GM19455 (cell line): ENCODE measurements at regions not wholly inside any gene's neighbourhood (a gene's known extent, or its start where the extent isn't known, plus 50 kb on each side); places are given as distances from the start of the nearest gene placed in this dataset.
"Not testable (repeated sequence)": the region's sequence is repeated elsewhere in the genome, so short reads cannot be mapped to it uniquely, and the experiment has no call there.

Experiments
- ATAC-seq: cut with Tn5 transposase; IDR thresholded peaks from one replicate; pipeline ENCODE4 v1.9.1; 2021; ENCODE audit not compliant: unreplicated experiment

GRCh38 chr1:143842058-143842457 is 129.7 kb downstream of the FAM72C start:
- ATAC-seq: not testable (repeated sequence)

GRCh38 chr1:143839182-143839581 is 132.6 kb downstream of the FAM72C start:
- ATAC-seq: not testable (repeated sequence)

- not testable (repeated sequence) for ATAC-seq
Observed at GRCh38 chr1:143838598-143838929, 133.2 kb downstream of the FAM72C start.

- not testable (repeated sequence) for ATAC-seq
Observed at GRCh38 chr1:143837924-143838597, 133.7 kb downstream of the FAM72C start.

GRCh38 chr1:143833376-143833775 is 138.4 kb downstream of the FAM72C start:
- ATAC-seq: not testable (repeated sequence)

GRCh38 chr1:143832379-143832716 is 139.4 kb downstream of the FAM72C start:
- not testable (repeated sequence) for ATAC-seq

GRCh38 chr1:143831479-143832378 is 140.1 kb downstream of the FAM72C start:
- not testable (repeated sequence) for ATAC-seq

GRCh38 chr1:143826162-143826561 is 145.6 kb downstream of the FAM72C start:
- not testable (repeated sequence) for ATAC-seq

GRCh38 chr1:143824266-143824665 is 147.5 kb downstream of the FAM72C start:
- not testable (repeated sequence) for ATAC-seq

GRCh38 chr1:143820058-143820457 is 151.7 kb downstream of the FAM72C start:
- ATAC-seq: not testable (repeated sequence)

- not testable (repeated sequence) for ATAC-seq
Observed at GRCh38 chr1:143816369-143816768, 155.4 kb downstream of the FAM72C start.

- ATAC-seq: not testable (repeated sequence)
Observed at GRCh38 chr1:143805374-143805773, 166.4 kb downstream of the FAM72C start.

- not testable (repeated sequence) for ATAC-seq
Observed at GRCh38 chr1:143804707-143805356, 167.0 kb downstream of the FAM72C start.

GRCh38 chr1:143803927-143804411 is 167.8 kb downstream of the FAM72C start:
- not testable (repeated sequence) for ATAC-seq

GRCh38 chr1:143803095-143803494 is 168.7 kb downstream of the FAM72C start:
- not testable (repeated sequence) for ATAC-seq

GRCh38 chr1:143799568-143800187 is 172.1 kb downstream of the FAM72C start:
- ATAC-seq: not testable (repeated sequence)

GRCh38 chr1:143796369-143796768 is 175.4 kb downstream of the FAM72C start:
- ATAC-seq: not testable (repeated sequence)

GRCh38 chr1:143792047-143792937 is 179.5 kb downstream of the FAM72C start:
- ATAC-seq: not testable (repeated sequence)

- not testable (repeated sequence) for ATAC-seq
Observed at GRCh38 chr1:143786381-143786780, 185.4 kb downstream of the FAM72C start.

- not testable (repeated sequence) for ATAC-seq
Observed at GRCh38 chr1:143785883-143786282, 185.9 kb downstream of the FAM72C start.
